ENCODE measurements at regions not wholly inside any gene's neighbourhood (a gene's known extent, or its start where the extent isn't known, plus 50 kb on each side); places are given as distances from the start of the nearest gene placed in this dataset.

- TF ChIP-seq SIN3A (IDR thresholded peaks at IDR 0.05; ENCODE audit: borderline replicate concordance, insufficient read depth, low read length) = no peak
- TF ChIP-seq POLR2AphosphoS5 (IDR thresholded peaks at IDR 0.05; ENCODE audit: low read depth, low read length) = no peak
- TF ChIP-seq TAF1 (IDR thresholded peaks at IDR 0.05; ENCODE audit: borderline replicate concordance, insufficient read depth, low read length) = no peak
Observed at GRCh38 chr18:22773944-22774343, 159.2 kb upstream of the RBBP8 start.

- TF ChIP-seq REST (IDR thresholded peaks at IDR 0.05; ENCODE audit: insufficient read depth in 1 of 2, low read depth in 2 of 2, low read length in 2 of 2) (no peak), FOXP2 (optimal IDR thresholded peaks at IDR 0.05; ENCODE audit: borderline replicate concordance, extremely low read depth, extremely low read length, insufficient read depth) (no peak), SIN3A (IDR thresholded peaks at IDR 0.05; ENCODE audit: borderline replicate concordance, insufficient read depth, low read length) (no peak), POLR2AphosphoS5 (IDR thresholded peaks at IDR 0.05; ENCODE audit: low read depth, low read length) (no peak), TAF1 (IDR thresholded peaks at IDR 0.05; ENCODE audit: borderline replicate concordance, insufficient read depth, low read length) (no peak)
Observed at GRCh38 chr18:22778996-22779395, 154.1 kb upstream of the RBBP8 start.

- TF ChIP-seq FOXP2 (optimal IDR thresholded peaks at IDR 0.05; ENCODE audit: borderline replicate concordance, extremely low read depth, extremely low read length, insufficient read depth) (no peak), SIN3A (IDR thresholded peaks at IDR 0.05; ENCODE audit: borderline replicate concordance, insufficient read depth, low read length) (no peak), TAF1 (IDR thresholded peaks at IDR 0.05; ENCODE audit: borderline replicate concordance, insufficient read depth, low read length) (no peak), REST (IDR thresholded peaks at IDR 0.05; ENCODE audit: insufficient read depth in 1 of 2, low read depth in 2 of 2, low read length in 2 of 2) (no peak), POLR2AphosphoS5 (IDR thresholded peaks at IDR 0.05; ENCODE audit: low read depth, low read length) (no peak)
Observed at GRCh38 chr18:22783245-22783644, 149.9 kb upstream of the RBBP8 start.

- TF ChIP-seq POLR2AphosphoS5 (IDR thresholded peaks at IDR 0.05; ENCODE audit: low read depth, low read length) = no peak
- no peak for TF ChIP-seq FOXP2 (optimal IDR thresholded peaks at IDR 0.05; ENCODE audit: borderline replicate concordance, extremely low read depth, extremely low read length, insufficient read depth)
- no peak for TF ChIP-seq REST (IDR thresholded peaks at IDR 0.05; ENCODE audit: insufficient read depth in 1 of 2, low read depth in 2 of 2, low read length in 2 of 2)
- no peak for TF ChIP-seq SIN3A (IDR thresholded peaks at IDR 0.05; ENCODE audit: borderline replicate concordance, insufficient read depth, low read length)
- TF ChIP-seq TAF1 (IDR thresholded peaks at IDR 0.05; ENCODE audit: borderline replicate concordance, insufficient read depth, low read length) = no peak
Observed at GRCh38 chr18:22783662-22784076, 149.5 kb upstream of the RBBP8 start.

- TF ChIP-seq SIN3A (IDR thresholded peaks at IDR 0.05; ENCODE audit: borderline replicate concordance, insufficient read depth, low read length) (no peak), FOXP2 (optimal IDR thresholded peaks at IDR 0.05; ENCODE audit: borderline replicate concordance, extremely low read depth, extremely low read length, insufficient read depth) (no peak), POLR2AphosphoS5 (IDR thresholded peaks at IDR 0.05; ENCODE audit: low read depth, low read length) (no peak), REST (IDR thresholded peaks at IDR 0.05; ENCODE audit: insufficient read depth in 1 of 2, low read depth in 2 of 2, low read length in 2 of 2) (no peak), TAF1 (IDR thresholded peaks at IDR 0.05; ENCODE audit: borderline replicate concordance, insufficient read depth, low read length) (no peak)
Observed at GRCh38 chr18:22789052-22789451, 144.1 kb upstream of the RBBP8 start.
